ENCODE measurements at regions not wholly inside any gene's neighbourhood (a gene's known extent, or its start where the extent isn't known, plus 50 kb on each side); places are given as distances from the start of the nearest gene placed in this dataset.
"Not testable (repeated sequence)": the region's sequence is repeated elsewhere in the genome, so short reads cannot be mapped to it uniquely, and the experiment has no call there.

DNA sequence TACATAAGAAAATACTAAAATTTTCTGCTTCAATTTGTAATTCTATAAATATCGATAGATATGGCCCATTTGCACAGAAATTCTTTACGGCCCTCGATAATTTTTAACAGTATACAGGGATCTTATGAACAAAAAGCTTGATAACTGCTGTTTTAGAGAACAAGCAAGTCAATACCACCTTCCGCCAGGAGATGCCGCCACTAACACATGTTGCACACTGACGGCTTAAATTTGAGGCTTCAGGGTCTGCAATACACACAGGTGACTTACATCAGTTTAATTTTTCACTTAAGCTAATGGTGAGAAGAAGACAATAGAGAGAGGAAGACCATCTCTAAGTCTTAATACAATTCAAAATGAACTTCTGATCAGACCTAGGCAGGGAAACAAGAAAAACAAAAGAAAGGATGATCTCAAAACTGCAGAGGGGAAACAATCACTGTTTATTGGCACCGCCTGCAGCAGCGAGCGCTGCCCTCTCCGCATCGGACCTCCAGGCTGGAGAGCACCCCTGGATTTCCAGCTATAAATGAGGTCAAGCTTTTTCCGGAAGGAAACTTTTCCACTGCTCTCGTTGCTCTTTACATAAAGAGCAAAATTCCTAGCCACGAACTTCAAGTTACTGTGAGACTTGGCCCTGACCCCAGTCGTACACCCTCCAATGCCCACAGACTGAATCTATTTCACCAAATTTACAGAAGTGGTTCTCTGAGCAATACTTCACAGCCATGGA is 53.9 kb downstream of the OTOR start:
- DNase-seq = peak; percentile 53

DNA sequence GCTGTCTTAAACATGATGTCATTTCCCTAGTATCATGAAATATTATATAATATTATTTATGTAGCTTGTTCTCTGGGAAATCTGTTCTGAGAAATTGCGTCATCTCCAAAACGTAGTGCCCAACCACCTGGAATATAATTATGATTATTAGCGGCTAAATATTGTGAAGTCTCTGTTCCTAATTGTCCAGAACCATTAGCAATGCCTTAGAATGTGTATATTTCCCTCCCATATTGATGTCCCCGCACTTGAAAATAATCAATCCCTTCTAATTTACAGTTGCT is 54.4 kb downstream of the OTOR start:
- DNase-seq = no peak

DNA sequence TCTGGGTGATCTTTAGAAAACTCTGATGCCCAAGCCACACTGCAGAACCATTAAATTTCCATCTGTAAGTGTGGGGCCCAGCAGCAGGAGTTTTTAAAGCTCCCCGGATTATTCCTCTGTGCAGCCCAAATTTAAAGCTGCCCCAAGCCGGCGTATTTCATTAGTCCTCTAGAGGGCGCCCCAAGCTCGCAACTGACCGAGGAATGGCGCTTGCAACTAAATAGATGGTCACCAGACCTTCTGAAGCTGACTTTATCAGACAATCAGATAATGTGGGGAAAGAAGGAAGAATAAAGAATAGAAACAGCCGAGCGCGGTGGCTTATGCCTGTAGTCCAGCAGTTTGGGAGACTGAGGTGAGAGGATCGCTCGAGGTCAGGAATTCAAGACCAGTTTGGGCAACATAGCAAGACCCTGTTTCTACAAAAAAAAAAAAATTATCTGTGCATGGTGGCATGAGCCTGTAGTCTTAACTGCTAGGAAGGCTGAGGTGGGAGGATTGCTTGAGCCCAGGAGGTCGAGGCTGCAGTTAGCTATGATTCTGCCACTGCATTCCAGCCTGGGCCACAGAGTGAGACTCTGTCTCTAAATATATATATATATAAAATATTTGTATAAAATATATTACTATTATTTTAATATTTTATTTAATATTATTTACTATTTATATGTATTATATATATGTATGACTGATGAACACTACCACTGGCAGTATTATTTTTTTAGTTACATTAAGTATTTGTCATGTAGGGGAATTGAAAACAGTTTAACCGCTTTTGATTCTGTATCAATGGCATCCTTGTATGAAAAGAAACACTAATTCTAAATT is 56.0 kb downstream of the OTOR start:
- DNase-seq = peak; percentile 52

DNA sequence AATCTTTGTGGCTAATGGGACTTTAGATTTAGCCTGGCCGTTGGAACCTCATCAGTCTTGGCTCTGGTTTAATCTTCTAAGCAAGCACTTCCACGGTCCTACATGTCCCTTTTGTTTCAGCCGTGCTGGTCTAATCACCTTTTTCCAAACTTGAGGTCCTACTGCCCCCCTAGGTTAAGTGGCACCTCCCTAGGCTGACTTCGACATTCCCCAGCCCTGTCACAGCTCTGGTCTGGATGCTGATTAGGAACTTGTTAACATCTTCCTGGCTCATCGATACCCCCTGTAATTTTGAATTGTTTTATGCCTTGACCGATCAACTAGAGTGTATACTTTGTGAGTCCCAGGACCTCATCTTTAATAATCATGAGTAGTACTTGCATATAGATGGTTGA is 56.6 kb downstream of the OTOR start:
- no peak for DNase-seq

DNA sequence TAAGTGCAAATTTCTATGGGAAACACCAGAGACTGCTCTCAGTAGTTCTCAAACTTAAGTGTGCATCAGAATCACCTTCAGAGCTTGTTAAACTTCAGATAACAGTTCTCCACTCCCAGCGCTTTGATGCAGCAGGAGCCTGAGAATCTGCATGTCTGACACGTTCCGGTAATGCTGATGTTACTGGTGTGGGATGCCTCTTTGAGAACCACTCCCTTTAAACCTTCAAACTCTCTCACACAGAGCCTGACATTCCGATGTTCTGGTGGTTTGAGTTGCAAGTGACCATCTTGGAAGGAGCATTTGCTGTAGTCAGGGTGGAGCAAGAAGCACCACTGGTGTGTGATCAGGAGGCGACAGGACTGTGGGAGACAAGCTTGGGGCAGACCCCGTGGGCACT is 57.9 kb downstream of the OTOR start:
- DNase-seq = no peak

DNA sequence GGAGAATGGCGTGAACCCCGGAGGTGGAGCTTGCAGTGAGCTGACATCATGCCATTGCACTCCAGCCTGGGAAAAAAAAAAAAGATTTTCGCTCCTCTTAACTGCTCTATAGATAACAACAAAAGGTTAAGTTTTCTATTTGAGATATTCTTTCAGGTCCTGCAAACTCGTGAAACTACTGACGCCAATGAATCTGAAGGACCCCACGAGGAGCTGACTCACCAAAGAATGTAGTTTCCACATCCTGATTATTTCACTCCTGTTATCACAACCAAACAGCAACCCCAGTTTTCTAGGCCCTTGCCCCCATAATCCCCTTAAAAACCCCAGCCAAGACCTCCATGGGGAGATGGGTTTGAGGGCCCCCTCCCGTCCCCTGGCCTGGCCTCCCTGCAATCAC is 58.7 kb downstream of the OTOR start:
- DNase-seq = no peak

DNA sequence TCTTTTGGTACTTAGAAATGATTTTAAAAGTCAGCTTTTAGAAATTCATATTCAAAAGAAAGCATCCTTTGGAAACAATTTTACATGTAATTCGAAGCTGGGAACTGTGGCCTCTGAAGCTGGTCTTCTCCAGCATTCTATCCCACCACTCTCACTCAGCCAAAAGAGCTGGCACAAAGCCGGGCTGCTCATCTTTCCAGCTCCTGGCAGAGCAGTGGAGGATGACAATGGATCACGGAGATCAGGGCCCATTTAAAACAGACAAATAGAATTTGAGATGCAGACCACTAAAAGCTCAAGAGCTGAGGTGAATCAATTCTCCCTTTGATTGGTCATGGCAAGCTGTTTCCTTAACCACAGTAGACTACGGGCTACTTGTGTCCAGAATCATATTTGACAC is 60.6 kb downstream of the OTOR start:
- no peak for DNase-seq

DNA sequence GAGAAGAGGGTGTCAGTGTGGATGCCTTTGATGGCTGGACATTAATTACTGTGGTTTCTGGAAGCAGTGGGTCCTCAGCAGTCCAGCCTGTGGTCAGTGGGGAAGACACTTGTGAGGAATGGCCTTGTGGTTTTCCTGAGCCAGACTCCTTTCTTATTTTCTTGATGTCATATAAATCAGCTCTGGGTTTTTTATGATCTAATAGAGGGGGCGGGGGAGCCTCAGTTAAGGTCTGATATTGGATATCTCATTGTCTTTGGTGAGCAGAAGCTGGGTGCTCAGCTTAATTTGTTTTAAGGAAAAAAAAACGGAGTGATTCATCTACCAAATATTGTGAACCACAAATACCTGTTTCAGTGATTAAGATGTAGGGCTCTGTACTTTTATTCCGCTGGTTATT is 62.1 kb downstream of the OTOR start:
- DNase-seq = no peak

DNA sequence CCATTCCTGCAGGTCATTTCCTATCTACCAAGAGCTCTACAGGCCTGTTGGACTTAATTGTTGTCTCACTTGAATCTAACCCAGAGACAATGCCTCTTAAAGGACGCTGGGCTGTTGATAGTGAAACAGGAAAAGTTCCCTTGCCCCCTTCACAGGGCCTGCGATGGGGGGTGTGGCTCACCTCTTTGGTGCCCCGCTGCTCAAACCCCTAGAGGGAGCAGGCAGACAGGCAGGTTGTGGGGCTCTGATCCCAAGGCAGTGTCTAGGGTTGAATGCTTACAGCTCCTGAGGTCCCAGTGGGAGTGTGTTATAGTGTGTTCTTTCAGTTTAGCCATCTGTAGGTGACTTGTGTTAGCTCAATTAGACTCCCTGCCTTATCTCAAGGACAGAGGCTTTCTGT is 68.0 kb downstream of the OTOR start:
- no peak for DNase-seq

DNA sequence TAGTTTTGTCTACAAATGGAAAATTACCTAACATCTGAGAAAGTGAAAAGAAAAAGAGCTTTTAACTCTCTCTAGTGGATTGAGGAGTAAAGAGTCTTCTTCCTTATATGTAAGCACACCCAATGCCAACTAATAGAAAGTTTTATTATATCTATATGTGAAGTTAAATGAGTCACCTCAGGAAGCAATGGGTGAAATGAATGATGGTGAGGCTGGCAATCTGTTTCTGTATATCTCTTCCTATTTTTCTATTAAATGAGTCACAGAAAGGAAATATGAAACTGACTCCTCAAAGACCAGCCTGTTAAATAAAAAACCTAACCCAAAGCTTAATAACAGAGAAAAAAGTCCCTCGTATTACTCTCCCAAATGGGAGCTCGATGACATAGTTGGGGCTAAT is 71.3 kb downstream of the OTOR start:
- DNase-seq = no peak

DNA sequence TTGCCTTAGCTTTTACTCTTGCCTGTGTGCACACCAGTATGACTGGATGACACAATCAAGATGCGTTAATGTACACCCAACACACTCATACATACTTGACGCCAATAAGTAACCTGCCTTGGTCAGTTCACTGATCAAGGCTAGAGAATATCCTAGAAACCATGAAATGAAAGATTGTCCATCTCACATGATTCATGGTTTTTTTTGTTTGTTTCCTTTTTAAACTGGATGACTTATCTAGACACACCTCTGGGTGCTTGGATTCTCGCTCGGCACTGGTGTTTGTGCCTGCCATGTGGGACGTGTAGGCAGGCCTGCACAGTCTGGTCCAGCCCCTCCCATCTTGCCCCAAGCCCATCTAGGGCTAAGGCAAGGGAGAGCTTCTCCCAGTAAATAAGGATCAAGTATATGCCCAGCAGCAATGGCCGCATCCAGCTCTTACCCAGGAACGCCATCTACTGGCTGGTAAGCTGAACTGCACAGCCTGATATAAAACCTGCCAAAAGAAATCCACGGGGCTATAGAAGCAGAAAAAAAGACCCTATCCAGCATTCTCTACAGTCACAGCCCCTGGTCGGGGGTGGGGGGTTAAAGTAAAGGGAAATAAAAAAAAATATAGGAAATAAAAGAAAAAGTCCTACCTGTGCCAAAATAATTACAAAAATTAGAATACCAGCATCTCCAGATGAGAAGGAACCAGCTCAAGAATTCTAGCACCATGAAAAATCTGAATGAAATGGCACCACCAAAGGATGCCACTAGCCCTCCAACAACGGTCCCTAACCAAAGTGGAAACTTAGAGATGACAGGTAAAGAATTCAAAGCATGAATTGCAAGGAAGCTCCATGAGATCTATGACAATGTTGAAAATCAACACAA is 73.3 kb downstream of the OTOR start:
- DNase-seq = peak; percentile 9

DNA sequence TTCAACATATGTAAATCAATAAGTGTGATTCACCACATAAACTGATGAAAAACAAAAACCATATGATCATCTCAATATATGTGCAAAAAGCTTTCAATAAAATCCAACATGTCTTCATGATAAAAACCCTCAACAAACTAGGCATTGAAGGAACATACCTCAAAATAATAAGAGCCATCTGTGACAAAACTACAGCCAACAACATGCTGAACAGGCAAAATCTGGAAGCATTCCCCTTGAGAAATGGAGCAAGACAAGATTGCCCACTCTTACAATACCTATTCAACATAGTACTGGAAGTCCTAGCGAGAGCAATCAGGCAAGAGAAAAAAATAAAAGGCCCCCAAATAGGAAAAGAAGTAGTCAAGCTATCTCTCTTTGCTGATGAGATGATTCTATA is 76.5 kb downstream of the OTOR start:
- DNase-seq = no peak

DNA sequence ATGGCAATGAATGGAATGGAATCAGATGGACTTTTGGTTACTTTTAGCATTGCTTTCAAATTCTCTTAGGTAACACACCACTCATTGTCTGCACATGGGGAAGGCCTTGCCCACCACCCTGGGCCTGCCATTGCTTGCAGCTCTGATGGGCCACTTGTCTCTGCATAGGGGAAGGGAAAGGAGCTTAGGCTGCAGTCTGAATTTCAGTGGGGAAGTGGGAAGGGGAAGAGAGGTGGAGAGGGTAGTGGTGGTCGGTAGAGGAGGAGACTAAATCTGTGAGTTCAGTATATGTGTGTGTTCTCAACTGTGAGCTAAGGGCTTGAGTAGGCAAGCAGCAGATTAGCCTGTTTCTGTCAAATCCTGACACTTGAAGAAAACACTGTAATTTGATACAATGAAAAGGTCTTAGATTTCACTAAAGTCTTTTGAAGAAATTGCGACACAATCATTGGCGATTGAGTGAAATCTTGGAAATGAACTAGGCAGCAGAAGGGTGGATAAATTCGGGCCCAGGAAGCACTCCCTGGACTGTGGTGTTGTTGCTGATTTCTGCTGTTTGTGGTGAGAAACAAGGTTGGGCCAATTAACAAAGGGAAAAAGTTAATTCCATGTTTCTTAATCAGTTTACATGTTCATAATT is 80.6 kb downstream of the OTOR start:
- DNase-seq = no peak

DNA sequence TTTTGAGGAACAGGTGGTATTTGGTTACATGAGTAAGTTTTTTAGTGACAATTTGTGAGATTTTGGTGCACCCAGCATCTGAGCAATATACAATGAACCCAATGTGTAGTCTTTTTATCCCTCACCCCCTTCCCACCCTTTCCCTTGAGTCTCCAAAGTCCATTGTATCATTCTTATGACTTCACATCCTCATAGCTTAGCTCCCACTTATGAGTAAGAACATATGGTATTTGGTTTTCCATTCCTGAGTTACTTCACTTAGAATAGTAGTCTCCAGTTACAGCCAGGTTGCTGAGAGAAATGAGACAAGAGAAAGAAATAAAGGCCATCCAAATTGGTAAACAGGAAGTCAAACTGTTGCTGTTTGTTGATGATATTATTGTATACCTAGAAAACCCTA is 87.5 kb downstream of the OTOR start:
- not testable (repeated sequence) for DNase-seq

DNA sequence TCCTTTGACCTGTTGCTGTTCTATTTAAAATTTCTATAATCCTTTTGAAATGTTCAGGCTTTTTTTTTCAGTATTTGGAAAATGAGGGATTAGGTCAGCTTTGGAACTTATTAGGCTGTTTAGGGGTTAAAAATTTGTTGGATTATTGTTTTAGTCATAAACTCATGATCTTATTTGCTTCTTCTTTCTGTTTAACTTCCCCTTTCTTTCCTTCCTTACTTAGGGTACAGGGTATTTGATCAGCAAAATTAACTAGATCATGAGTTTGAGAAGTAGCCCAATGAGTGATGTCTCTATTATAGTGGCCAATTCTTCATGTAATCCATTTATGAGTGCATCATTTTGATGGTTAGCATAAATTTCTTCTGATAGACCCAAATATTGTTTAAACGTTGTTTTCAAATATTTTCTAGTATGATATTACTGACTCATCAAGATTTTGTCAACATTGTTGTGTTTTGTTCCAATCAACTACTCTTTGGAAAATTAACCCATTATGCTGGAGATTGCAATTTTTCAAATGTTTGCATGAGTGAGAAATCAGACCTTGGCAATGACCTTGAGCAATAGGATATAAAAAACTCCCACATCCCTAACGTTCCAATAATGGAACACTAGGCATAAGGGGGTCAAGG is 94.4 kb downstream of the OTOR start:
- DNase-seq = no peak

DNA sequence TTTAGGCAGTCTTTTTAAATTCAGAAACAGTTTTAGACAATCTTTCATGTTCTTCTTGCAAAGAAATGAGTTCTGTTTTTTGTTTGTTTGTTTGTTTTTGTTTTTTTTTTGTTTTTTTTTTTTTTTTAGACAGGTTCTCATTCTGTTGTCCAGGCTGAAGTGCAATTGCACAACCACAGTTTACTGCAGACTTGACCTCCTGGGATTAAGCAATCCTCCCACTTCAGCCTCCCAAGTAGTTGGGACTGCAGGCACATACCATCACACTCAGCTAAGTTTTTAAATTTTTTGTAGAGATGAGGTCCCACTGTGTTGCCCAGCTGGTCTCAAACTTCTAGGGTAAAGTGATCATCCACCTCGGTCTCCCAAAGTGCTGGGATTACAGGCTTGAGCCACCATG is 96.2 kb downstream of the OTOR start:
- DNase-seq = no peak

DNA sequence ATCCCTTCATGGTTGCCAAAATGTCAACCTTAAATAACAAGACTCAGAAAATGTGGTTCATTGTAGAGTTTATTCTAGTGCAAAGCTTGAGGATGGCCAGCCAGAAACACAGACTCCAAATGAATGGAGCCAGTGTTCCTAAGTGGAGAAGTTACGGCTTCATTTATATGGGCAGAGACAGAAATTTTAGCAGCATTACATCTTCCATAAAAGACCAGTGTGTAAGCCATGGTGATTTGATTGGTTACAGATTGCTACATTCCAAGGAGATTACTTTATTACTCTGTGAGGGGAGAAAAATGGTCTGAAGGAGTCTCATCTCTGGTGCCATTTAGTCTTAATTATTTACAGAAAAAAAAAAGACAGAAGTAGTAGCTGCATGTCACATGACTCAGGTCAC is 97.8 kb downstream of the OTOR start:
- no peak for DNase-seq

DNA sequence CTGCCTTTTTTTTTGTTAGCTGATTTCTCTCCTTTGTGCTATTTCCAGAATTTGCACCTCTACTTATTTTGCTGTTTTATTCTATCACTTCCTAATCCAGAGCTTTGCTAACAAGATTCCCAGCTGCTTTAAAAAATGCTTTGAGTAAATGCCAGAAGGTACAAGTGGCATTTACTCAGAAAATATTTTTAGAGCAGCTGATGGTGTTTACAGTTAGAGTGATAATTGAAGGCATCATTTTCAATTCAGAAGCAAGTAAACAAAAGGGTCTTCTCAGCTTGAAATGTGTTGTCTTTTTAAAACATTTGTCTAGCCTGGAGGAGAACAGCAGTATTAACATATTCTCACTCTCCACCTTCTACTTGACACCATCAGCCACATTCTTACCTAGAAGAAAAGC is 99.9 kb downstream of the OTOR start:
- DNase-seq = no peak

DNA sequence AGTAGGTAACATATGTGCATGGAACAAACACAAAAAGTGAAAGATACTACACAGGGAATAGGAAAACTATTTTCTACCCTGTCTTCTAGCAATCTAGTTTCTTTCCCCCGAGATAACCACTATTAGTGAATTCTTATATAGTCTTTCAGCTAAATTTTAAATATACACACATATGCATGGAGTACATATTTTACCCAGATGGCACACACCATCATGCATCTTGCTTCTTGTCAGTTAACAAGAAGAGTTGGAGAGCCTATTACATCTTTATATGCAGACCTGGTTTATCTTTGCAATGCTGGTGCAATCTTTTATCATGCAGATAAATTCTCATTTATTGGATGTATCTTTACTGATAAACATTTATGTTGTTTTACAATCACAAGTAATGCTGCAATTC is 100.4 kb downstream of the OTOR start:
- no peak for DNase-seq

DNA sequence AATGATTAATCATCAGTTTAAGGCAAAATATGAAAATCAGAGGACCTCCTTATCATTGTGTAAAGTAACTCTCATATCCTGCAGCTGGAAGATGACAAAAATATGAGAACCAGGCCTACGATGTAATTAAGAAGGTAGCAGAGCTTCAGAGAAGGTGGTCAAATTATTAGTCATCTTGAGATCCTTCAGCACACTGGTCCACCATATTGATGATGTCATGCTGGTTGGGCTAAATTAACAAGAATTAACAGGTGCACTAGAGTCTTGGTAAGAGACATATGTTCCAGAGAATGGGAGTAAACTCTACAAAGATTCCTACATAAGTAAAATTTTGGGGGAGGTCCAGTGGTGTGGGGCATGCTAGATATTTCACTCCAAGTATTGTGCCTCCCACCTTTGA is 112.8 kb downstream of the OTOR start:
- no peak for DNase-seq

DNA sequence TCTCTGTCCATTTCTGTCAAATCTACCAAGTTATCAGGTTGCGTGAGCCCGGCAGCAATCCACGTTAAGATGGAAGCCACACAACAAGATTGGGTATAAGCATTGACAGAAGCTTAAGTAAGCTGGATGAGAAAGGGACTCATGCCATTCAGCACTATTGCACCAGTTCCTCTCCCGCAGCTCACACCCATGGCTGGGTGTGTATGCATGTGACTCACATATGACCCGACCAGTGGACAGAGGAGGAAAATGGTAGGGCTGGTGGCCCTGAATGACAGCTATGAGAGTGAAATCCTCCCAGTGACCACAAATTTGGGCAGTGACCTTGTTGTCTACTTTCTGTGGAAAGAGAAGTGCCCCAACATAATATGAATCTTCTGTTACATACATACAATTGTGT is 113.5 kb downstream of the OTOR start:
- DNase-seq = no peak

DNA sequence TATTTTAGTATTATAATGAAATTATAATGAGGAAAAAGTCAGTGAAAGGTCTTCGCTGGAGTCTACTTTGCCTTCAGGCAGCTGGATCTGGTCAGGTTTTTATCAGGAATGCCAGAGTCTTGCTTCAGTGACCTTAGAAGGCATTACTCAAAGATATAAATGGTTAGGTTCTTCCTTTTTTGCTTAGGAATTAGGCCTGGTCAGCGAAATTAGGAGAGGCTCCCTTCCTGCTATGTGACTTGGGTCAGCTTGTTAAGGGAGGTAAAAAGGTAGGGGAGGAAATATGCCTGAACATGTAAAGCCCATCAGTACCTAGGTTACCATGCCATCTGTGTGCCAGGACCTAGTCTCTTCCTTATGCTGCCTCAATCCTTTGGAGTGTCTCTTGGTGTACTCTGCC is 115.1 kb downstream of the OTOR start:
- no peak for DNase-seq

DNA sequence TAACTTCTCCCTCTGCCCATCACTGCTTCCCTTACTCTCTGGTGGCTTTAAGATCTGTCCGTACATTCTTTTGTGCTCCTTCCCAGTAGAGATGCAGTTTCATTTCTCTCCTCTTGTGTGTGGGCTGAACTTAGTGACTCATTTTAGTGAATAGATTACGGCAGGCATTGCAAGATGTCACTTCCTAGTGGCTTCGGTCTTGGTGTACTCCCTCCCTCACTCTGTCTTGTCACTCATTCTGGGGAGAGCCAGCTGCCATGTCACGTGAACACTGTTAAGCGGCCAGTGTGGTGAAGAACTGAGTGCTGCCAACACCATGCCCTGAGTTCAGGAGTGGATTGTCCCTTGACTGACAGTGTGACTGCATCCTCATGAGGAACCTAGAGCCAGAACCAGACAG is 115.9 kb downstream of the OTOR start:
- no peak for DNase-seq
